Glutamatergic neuron (in vitro differentiated cells): ENCODE measurements at regions not wholly inside any gene's neighbourhood (a gene's known extent, or its start where the extent isn't known, plus 50 kb on each side); places are given as distances from the start of the nearest gene placed in this dataset.

Experiments
- DNase-seq: peaks from one replicate; pipeline ENCODE4 v3.0.0; 2022
- H3K27ac Mint-ChIP-seq: one replicate; pipeline ENCODE4 v1.8.0; 2020; ENCODE audit warnings: mild to moderate bottlenecking, mixed read lengths, inconsistent platforms; ENCODE audit not compliant: unreplicated experiment
- H3K27me3 Mint-ChIP-seq: one replicate; pipeline ENCODE4 v1.8.0; 2020; ENCODE audit warnings: mild to moderate bottlenecking, moderate library complexity, mixed read lengths, inconsistent platforms; ENCODE audit not compliant: unreplicated experiment
- H3K36me3 Mint-ChIP-seq: one replicate; pipeline ENCODE4 v1.8.0; 2020; ENCODE audit warnings: mild to moderate bottlenecking, mixed read lengths, inconsistent platforms; ENCODE audit not compliant: unreplicated experiment
- H3K4me1 Mint-ChIP-seq: one replicate; pipeline ENCODE4 v1.8.0; 2020; ENCODE audit warnings: mild to moderate bottlenecking, low read depth, mixed read lengths, inconsistent platforms; ENCODE audit not compliant: unreplicated experiment
- H3K4me3 Mint-ChIP-seq: one replicate; pipeline ENCODE4 v1.8.0; 2020; ENCODE audit warnings: mild to moderate bottlenecking, mixed read lengths, inconsistent platforms; ENCODE audit not compliant: unreplicated experiment
- H3K9me3 Mint-ChIP-seq: one replicate; pipeline ENCODE4 v1.8.0; 2020; ENCODE audit warnings: mild to moderate bottlenecking, moderate library complexity, mixed read lengths, inconsistent platforms; ENCODE audit not compliant: unreplicated experiment
- TF ChIP-seq, protein P1 (sequence below): fragments of 200-600 bp; sonication (generic); IDR thresholded peaks from one replicate; pipeline ENCODE4 v1.5.0; 2021; ENCODE audit not compliant: partially characterized antibody, unreplicated experiment

DNA sequence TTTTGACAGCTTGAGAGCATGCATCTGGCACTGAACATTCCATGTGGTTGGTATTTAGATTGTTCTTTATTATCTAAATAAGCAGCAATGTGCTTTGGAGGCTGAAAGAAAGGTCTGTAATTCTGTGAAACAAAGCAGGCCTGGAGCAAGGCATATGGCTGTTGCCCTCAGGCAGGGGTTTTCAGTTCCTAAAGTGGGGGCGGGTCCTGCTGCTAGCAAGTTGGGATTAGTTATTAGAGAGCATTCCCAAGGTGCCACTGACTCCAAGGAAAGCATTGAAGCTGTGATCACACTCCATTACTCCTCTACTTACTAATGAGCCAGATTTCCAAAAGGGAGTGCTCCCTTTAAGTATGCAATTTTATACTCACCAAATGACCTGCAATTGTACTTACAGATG, 432.2 kb downstream of the OLFM4 start:
- Mint-ChIP-seq H3K9me3 (peaks cover 3% of the 10 kb centered on the region), H3K4me3 (no peak overlapping the region), H3K27ac (peak overlapping the region; percentile 74), H3K36me3 (no peaks in the 10 kb centered on the region), H3K4me1 (peaks cover 13% of the 10 kb centered on the region), H3K27me3 (no peaks in the 10 kb centered on the region)
- TF ChIP-seq, protein P1, sequence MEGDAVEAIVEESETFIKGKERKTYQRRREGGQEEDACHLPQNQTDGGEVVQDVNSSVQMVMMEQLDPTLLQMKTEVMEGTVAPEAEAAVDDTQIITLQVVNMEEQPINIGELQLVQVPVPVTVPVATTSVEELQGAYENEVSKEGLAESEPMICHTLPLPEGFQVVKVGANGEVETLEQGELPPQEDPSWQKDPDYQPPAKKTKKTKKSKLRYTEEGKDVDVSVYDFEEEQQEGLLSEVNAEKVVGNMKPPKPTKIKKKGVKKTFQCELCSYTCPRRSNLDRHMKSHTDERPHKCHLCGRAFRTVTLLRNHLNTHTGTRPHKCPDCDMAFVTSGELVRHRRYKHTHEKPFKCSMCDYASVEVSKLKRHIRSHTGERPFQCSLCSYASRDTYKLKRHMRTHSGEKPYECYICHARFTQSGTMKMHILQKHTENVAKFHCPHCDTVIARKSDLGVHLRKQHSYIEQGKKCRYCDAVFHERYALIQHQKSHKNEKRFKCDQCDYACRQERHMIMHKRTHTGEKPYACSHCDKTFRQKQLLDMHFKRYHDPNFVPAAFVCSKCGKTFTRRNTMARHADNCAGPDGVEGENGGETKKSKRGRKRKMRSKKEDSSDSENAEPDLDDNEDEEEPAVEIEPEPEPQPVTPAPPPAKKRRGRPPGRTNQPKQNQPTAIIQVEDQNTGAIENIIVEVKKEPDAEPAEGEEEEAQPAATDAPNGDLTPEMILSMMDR = no peak
- DNase-seq = peak; percentile 50

DNA sequence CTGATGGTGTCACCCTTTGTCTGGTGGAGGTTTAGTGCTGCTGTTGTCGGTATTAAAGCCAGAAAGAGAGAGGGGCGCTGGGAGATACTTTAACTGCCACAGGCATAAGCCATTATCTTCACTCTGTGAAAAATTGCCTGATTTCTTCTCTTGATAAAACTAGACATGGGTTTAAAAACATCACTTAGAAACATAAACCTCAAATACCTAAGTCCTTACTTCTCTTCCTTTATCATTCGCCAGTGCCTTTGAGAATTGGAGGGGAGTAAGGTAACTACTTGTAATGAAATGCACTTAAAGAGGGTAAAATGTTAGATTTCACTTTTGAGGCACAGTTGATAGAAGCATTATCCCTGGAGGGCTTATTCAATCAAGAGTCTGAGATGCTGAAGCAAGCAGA, 434.5 kb downstream of the OLFM4 start:
- H3K27ac Mint-ChIP-seq = no peak overlapping the region

DNA sequence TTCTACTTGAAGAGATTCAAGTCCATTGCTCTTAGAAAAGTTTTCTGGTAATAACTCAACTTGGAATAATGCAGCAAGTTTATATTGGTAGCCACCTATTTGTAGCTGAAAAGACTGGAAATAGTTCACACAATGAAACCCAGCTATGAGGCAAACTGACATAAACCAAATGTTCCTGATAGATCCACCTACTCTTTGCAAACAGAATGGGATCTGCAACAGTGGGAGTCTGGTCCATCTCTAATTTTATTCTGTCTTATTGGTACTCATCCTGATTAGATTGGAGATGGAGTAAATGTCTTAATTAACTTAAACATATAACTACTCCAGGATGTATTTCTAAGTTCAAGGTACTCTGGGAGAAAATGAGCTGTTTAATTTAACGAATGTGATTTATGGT, 438.0 kb downstream of the OLFM4 start:
- H3K27ac Mint-ChIP-seq = no peak overlapping the region
- peaks cover 2% of the 10 kb centered on the region for H3K9me3 Mint-ChIP-seq
- H3K36me3 Mint-ChIP-seq = no peaks in the 10 kb centered on the region
- no peak for DNase-seq
- H3K4me1 Mint-ChIP-seq = peaks cover 4% of the 10 kb centered on the region
- H3K27me3 Mint-ChIP-seq = peaks cover 2% of the 10 kb centered on the region
- H3K4me3 Mint-ChIP-seq = no peak overlapping the region
- TF ChIP-seq, protein P1 = no peak

More for the DNA sequence above, 434.5 kb downstream of the OLFM4 start:
- H3K27me3 Mint-ChIP-seq = no peaks in the 10 kb centered on the region
- no peaks in the 10 kb centered on the region for H3K36me3 Mint-ChIP-seq
- H3K9me3 Mint-ChIP-seq = peaks cover 3% of the 10 kb centered on the region
- TF ChIP-seq, protein P1 = no peak
- H3K4me3 Mint-ChIP-seq = no peak overlapping the region
- DNase-seq = no peak
- peaks cover 13% of the 10 kb centered on the region for H3K4me1 Mint-ChIP-seq

DNA sequence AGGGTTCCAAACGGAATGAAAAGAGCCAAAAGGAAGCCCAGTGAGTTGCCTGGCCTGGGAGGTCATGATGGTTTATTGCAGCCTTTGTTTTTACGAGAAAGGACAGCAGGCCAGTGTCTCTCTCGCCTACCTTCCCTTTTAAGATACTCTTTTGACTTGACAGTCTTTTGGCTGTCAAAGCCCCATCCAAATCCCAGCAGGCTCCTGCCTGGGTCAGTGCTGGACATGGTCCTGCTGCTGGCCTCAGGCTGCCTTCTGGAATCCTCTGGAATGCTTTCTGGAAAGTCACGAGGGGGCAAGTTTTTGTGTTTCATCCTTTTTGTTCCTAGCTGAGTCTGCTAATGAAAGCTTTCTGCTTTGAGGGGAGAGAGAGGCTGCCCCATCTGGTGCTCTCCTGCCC, 444.8 kb downstream of the OLFM4 start:
- Mint-ChIP-seq H3K36me3 (no peaks in the 10 kb centered on the region), H3K27ac (no peak overlapping the region)
- TF ChIP-seq, protein P1 = no peak

DNA sequence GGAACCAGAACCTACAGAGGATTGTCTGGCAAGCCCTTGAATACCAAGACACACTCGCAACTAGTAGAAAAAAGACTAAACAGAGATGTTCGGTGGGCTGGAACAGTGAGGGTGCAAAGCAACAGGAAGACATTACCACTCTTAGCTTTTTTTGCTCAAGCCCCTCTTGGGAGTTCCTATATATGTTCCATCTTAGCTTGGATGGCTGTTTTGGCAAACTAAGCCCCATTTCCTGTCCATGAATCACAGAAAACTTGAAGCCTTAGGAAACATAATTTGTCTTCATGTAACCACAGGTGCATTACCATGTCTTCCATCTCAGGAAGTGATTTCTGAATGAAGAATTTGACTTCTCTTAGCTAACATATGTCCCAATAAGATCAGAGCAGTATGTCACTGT, 446.3 kb downstream of the OLFM4 start:
- no peak for DNase-seq
- TF ChIP-seq, protein P1 = no peak
- H3K27ac Mint-ChIP-seq = no peak overlapping the region
- no peaks in the 10 kb centered on the region for H3K27me3 Mint-ChIP-seq
- H3K36me3 Mint-ChIP-seq = no peaks in the 10 kb centered on the region
- H3K9me3 Mint-ChIP-seq = peaks cover 2% of the 10 kb centered on the region
- H3K4me3 Mint-ChIP-seq = no peak overlapping the region
- H3K4me1 Mint-ChIP-seq = peaks cover 3% of the 10 kb centered on the region

More for the DNA sequence above, 444.8 kb downstream of the OLFM4 start:
- Mint-ChIP-seq H3K4me1 (peaks cover 3% of the 10 kb centered on the region), H3K9me3 (peaks cover 1% of the 10 kb centered on the region), H3K4me3 (no peak overlapping the region), H3K27me3 (peaks cover 2% of the 10 kb centered on the region)
- no peak for DNase-seq
